VCaP (cell line): ENCODE measurements at regions not wholly inside any gene's neighbourhood (a gene's known extent, or its start where the extent isn't known, plus 50 kb on each side); places are given as distances from the start of the nearest gene placed in this dataset.

Experiments
- H3K27ac ChIP-seq: fragments of 450-650 bp; 2 replicates; pipeline ENCODE4 v1.5.1; 2017
- TF ChIP-seq, protein P1 (sequence below): fragments of 450-650 bp; conservative IDR thresholded peaks from 2 replicates; pipeline ENCODE4 v1.5.1; 2017; ENCODE audit warnings: mild to moderate bottlenecking, moderate library complexity

DNA sequence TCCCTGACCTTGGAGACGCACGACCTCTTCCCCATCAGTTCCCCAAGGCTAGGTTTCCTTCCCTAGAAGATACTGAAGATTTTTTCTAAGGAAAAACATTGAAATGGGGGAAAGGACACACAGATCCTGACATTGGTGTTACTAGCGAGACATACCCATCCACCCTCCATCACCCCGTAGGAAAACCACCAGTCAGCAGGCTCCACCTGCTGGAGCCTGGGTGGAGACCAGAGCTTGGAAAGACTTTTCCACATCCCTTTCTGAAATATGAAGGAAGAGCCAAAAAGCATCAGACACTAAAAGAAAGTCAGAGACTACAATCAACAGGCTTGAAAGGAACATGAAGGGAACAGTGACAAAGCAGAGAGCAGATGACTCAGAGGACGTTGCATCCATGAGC is 638.0 kb downstream of the IRX1 start:
- TF ChIP-seq, protein P1, sequence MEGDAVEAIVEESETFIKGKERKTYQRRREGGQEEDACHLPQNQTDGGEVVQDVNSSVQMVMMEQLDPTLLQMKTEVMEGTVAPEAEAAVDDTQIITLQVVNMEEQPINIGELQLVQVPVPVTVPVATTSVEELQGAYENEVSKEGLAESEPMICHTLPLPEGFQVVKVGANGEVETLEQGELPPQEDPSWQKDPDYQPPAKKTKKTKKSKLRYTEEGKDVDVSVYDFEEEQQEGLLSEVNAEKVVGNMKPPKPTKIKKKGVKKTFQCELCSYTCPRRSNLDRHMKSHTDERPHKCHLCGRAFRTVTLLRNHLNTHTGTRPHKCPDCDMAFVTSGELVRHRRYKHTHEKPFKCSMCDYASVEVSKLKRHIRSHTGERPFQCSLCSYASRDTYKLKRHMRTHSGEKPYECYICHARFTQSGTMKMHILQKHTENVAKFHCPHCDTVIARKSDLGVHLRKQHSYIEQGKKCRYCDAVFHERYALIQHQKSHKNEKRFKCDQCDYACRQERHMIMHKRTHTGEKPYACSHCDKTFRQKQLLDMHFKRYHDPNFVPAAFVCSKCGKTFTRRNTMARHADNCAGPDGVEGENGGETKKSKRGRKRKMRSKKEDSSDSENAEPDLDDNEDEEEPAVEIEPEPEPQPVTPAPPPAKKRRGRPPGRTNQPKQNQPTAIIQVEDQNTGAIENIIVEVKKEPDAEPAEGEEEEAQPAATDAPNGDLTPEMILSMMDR: peak; percentile 35
- H3K27ac ChIP-seq: no peak overlapping the region

DNA sequence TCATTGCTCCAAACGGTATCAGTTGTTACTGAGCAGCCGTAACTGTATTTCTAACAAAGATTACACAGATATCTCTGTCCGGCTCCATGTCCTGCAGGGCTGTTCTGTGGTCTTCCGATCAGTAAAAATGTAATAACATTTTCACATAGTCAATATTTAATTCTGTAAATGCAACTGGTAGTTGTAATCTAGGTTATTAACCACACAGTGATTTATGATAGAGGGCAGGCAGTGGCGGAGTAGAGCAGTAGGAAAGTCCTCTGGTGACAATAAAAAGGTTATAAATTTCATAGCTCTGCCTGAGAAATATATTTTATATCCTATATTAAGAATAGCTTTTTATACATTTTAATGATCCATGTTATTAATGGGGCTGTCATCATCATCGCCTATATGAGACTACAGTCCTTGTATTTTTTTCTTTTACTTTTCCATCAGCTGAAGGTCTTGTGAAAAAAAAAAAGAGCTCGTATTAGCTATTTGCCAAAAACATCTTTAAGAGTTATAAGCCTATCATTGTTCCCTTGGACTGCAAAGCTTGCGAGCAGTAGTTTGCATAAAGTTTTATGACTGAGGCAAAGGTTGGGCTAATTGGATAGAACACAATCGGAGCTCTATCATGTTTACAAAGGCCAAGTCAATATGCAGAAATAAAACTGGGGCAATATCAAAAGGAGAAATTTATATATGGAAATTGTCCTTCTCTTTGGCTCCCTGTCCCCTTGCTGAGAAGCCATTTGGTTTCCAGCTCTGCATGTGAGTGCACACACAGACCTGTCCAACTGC is 648.0 kb downstream of the IRX1 start:
- H3K27ac ChIP-seq: peak overlapping the region; percentile 56; the same call in 1 of the 2 replicates
- TF ChIP-seq, protein P1: no peak

DNA sequence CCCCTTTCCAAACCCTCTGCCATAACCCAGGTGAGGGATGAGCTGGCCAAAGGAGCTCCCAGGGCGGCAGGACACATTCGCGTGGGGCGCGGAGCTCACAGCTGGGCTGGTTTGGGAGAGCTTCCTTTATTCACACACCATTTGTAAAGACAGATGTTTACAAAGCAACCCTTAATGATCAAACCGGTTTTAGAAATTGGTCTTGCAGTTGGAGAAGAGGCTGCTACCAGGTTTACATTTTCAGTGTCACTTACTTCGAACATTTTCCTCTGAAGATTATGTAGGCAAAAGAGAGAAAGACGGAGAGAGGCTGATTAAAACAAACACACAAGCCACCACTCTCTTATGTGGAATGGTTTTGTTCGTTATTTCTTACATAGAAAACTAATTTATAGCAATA is 648.7 kb downstream of the IRX1 start:
- H3K27ac ChIP-seq: peak overlapping the region; percentile 56; the same call in 1 of the 2 replicates
- TF ChIP-seq, protein P1: no peak

DNA sequence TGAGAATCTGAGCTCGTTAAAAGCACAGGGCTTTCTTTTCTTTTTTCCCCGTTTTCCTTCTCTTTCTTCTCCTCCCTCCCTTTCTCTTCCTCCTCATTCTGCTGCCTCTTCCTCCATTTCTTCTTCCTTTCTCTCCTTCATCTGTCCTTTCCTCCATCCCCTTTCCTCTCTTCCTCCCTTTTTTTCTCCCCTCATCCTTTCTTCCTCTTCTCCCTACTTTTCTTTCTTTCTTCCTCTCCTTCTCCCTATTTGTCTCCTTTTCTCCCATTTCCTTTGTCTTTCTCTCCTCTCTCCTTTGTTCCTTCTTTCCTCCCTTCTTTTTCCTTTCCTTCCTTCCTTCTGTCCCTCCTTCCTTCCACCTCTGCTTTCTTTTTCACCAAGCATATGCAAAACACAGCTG is 649.4 kb downstream of the IRX1 start:
- TF ChIP-seq, protein P1: no peak
- peak overlapping the region; percentile 56; the same call in 1 of the 2 replicates for H3K27ac ChIP-seq

DNA sequence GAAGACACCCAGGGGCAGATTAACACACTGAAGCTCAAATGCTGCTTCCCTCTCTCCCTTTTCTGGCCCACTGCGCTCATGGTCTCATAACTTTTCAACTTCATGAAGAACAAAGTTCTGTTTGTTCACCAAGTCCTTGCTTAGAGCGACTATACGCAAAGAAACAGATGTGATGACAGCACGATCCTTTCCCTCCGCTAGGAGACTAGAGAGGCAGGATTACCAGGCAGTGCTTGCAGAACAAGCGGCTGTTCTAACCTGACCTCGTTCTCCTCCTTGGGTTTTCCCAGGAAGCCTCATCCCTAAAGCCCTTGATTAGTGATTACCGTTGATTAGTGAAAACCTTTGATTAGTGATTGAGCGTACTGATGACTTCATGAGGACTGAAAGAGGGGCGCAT is 649.9 kb downstream of the IRX1 start:
- TF ChIP-seq, protein P1: no peak
- no peak overlapping the region; the same call in 1 of the 2 replicates for H3K27ac ChIP-seq

DNA sequence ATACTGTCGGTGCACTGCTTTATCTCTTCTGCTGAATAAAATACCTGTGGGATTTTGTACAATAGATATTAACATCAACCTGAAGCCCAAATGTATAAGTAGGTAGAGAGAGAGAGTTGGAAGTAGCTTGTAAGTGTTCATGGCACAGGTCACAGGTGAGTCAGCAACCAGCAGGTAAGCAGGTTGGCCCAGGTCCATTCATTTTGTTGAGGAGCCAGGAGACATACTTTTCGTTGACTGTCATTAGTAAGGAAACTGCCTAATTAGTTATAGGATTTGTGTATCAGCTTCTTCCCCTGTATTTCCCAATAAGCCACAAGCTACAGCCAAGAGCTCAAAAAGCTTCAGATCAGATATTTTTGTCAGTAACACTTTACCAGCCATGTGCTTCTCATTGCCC is 650.8 kb downstream of the IRX1 start:
- TF ChIP-seq, protein P1: no peak
- H3K27ac ChIP-seq: no peak overlapping the region

DNA sequence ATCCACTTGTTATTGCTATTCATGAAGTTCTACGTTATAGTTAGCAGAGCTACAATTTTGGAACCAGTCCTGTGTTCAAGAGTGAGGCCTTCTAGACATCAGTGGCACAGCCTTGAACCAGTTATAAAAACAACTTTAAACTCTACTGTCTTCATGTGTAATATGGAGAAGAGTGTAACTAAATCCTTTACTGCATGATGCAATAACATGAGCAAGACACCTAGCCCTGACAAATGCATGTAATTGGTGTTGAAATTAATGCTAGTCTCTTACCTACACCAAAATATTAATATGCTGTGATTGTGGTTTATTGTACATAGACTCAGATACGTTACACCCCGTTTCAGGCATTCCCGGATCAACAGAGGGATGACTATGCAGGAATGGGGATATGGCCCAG is 654.6 kb downstream of the IRX1 start:
- TF ChIP-seq, protein P1: no peak
- H3K27ac ChIP-seq: no peak overlapping the region
